GM18498 (cell line): ENCODE measurements at regions not wholly inside any gene's neighbourhood (a gene's known extent, or its start where the extent isn't known, plus 50 kb on each side); places are given as distances from the start of the nearest gene placed in this dataset.

Experiments
- ATAC-seq: cut with Tn5 transposase; IDR thresholded peaks from one replicate; pipeline ENCODE4 v1.9.1; 2021; ENCODE audit warnings: mild to moderate bottlenecking, moderate library complexity; ENCODE audit not compliant: unreplicated experiment

DNA sequence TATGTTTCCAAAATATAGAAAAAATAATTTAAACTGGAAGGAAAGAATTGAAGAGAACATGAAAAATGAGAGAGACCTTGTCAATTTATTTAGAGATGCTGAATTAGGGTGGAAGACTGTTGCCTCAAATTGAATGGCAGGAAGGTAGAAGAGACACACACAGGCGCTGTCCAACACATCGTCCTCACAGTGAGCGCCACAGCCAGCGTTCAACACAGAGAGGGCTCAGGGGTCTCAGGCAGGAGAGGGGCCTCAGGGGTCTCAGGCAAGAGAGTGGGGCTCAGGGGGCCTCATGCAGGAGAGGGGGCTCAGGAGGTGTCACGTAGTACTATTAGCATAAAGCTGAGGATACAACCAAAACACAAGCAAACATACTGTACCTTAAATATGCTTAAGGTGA, 65.7 kb downstream of the TMEM18 start:
- ATAC-seq = no peak

DNA sequence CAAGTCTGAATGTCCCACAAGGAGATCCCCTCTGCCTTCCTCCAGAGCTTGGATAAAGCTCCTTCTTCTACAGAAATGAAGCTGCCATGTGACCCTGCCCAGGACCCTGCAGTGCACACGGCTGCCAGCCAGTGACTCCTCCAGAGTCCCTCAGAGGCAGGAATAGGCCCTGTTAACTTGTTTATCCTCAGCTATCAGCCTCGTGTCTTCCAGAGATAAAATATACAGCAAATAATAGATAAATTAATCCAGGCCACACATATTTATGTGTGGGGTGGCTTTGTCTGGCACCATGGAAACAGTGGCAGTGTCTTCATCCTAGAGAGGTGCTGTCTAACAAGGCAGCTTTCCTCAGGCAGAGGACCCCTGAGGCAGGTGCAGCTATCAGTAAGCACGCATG, 66.7 kb downstream of the TMEM18 start:
- ATAC-seq = no peak

DNA sequence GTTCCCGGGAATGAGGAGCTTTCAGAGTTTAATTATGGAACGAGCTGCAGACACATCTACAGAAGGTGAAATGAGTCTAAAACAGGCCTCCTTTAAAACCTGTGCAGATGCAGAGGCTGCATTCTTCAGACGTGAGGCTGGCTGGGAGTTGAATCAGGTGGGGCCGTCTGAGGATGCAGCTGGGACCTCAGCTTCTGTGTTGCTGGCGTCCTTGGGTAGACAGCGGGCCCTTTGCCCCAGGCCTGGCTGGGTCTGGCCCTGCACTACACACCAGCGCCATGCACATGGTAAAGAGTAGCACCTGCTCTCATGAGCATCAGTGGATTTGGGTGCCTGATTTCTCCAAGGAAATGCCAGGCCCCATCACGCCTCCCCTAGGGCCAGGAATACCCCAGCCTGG, 67.3 kb downstream of the TMEM18 start:
- ATAC-seq = no peak

DNA sequence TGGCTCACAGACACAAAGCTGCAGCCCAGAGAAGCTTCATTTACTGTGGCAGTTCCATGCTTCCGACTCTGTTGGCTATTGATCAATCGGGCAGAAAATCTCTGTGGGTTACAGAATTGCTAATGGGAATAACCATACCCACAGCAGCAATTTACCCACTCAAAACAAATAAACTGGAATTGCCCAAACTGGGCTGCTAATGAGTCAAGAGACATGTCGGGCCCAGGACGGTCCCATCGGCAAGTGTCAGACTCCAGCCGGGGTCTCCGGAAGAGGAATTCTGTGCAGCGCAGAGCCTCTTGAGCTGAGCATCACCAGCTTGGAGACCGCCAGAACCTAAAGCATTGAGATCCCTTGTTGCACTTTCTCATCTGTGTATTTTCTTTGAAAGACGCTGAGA, 67.8 kb downstream of the TMEM18 start:
- no peak for ATAC-seq

DNA sequence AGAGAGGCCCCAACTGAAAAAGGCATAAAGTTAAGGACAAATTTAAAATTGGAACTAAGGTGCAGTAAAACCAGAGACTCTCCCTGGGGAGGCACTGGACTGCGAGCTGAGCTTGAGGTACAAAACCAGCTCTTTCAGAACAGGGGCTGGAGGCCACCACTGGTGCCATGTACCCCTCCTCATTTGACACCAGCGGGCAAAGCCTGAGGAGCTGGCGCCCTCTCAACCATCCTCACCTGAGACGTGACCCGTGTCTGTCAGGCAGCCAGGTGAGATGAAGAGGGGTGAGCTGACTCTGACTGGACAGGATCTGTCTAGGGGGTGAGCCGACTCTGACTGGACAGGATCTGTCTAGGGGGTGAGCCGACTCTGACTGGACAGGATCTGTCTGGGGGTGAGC, 68.5 kb downstream of the TMEM18 start:
- no peak for ATAC-seq

DNA sequence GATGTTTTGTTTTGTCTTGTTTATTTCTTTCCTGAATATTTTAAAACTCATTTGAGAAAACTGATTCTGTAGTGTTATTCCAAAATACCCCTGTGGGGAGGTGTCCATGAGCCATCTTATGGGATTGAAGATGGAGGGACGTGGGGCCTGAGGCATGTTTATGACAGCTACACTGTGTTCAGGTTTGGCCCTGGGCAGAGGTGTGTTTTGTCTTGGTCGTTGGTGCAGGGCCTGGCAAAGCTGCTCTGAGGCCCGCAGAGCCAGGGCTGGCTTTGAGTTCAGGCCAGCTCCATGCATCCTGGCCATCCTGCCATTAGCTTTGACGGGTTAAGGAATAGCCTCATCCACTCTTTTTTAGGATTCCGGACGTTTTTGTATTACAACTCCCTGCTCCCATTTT, 68.9 kb downstream of the TMEM18 start:
- ATAC-seq = no peak

DNA sequence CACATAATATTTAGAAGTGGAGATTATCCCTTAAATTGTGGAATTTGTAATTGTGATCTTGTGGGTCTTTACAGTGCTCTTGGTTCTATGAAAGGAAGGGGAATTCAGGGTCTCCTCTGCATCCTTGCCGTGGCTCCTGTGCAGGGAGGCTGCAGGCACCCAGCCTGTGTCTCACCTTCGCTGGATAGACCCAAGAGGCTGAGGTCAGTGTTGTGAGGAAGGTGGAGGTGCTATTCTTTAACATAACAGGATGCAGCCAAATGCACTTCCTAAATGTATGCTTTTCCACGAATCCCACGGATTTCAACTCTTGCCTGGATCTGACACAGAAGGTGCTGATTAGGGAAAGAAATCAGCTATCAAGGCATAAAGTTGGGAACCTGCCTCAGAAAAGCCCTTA, 69.5 kb downstream of the TMEM18 start:
- ATAC-seq = no peak

DNA sequence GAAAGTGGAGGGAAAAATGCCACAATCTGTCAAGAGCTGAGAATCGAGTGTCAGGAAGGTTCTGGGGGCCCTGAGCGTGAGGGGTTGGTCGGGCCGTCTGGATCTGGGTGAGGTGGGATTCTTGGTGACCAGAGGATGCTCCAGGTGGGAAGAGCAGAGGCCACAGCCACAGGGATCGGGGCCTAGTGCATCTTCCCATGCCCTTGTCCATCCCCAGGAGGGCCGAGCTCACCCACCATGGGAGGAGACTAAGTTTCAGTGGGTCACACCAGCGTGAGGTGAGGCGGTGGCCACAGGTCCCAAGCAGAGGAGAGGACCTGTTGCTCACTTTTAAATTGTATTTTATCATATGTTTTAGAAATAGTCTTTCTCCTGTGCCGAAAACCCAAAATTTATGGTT, 70.0 kb downstream of the TMEM18 start:
- ATAC-seq = no peak

DNA sequence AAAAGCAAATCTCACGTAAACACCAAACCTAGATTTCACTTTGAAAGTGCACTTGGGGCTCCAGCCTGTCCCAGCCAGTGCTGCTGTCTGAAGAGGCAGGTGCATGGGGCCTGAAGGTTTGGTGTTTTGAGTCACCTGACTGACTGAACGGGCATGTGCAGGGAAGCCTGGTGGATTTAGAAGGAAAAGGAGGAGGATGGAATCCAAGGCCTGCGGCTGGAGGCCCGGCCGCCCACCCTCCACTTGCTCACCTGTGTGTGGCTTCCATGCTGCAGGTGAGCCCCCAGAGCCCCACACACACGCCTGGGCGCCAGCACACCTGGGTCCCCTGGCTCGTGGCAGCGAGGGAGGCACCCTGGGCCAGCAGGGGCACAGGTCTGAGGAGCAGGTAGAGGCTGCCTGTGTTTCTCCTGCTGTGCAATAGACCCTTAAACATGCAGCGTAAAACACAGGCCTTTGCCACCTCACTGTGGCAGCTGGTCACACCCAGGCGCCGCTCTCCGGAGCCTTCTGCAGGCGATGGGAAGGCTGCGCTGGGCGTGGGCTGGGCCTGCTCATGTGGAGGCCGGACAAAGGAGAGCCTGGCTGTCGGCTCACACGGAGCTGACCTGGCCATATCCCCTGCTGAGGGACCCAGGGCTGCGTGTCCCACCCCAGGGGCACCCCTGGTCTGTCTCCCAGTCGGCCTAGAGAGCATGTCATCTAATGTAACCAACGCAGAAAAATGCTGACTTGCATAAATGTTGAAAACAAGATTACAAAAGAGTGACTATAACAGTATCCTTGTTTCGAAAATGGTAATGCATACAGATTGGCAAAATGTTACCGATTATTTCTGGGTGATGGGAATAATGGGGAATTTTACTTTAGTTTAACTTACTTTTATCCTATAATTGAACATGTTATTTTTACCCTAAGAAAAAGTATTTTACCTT, 71.3 kb downstream of the TMEM18 start:
- no peak for ATAC-seq

DNA sequence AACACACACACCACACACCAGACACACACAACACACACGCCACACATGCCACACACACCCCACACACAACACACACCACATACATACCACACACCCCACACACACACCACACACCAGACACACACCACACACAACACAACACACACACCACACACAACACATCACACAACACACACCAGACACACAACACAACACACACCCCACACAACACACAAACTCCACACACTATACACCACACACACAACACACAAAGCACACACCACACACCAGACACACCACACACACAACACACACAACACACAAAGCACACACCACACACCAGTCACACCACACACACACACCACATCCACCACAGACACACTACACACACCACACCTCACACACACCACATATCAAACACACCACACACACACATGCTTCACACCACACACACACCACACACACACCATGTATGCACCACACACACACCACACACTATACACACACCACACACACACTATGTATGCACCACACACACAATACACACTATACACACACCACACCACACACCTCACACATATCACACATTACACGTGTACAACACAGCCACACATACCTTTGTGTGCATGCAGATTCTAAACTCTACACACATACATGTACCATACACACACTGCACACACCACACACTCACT, 72.2 kb downstream of the TMEM18 start:
- no peak for ATAC-seq

DNA sequence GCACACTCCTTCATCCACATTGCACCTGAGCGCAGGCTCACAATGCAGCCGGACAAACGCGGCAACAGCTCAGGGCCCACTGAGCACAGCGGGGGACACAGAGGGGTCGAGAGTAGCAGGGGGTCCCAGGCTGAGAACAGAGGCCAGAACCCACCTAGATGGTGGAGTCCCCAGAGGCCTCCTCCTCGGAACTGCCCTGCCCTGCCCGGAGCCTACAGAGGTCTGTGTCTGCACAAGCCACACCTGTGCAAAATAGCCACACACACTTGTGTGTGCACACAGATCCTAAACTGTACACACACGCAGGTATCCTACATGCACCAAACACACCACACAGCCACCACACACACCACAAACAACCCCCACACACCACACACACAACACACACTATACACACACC, 72.8 kb downstream of the TMEM18 start:
- no peak for ATAC-seq

DNA sequence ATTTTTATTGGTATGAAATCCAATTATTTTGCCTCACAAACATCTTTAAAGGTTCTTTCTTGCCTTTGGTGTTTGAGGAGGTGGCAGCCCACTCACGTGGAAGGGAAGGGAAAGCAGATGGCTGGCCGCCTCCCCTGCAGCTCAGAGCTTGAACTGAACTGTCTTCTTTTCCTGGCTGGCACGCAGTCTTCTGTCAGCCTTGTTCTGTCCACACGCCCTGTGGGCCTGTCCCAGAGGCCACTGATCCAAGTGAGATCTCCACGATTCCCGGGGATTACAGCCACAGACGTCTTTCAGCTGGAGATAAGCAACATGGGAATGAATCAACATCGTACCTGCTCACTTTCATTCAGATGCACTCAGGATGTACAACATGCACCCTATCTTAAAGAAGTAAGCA, 73.3 kb downstream of the TMEM18 start:
- ATAC-seq = no peak

DNA sequence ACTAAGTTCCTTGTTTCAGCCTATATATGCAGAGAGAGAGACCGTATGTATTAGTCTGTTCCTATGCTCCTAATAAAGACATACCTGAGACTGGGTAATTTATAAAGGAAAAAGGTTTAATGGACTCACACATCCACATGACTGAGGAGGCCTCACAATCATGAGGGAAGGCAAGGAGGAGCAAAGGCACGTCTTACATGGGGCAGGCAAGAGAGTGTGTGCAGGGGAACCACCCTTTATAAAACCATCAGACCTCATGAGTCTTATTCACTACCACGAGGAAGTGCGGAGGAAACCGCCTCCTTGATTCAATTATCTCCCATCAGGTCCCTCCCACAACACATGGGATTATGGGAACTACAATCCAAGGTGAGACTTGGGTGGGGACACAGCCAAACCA, 73.8 kb downstream of the TMEM18 start:
- ATAC-seq = no peak

DNA sequence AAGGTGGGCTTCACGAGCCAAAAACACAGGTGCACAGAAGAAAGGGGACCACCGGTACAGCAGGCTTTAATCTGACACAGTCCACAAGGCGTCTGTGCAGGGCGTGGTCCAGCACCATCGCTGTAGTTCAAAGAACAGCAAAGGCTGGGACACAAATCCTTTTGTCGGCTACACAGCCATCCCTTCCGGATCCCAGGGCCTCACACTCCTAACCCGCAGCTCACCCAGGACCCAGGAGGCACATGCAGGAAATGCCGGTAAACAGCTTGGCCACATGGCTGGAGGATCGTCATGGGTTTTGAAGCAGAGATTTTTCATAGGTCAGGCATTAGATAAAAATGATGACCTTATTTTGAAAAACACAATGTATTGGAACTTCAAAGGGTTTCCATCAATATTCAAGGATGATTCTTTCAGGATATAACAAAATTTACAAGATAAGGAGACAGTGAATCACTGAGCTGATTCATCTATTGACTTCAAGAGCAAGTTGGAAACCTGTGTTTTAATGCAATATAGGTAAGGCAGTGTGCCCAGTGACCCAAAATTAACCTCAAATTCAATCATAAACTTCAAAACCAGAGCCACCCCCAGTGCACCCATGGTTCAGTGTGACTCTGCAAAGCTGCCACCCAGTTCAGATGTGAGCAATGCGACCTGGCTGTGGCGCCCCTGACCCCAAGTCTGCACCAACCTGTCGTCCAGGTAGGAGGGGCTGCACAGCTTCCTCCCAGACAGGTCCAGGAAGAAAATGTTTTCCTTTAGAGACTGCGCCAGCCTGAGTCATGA, 74.4 kb downstream of the TMEM18 start:
- no peak for ATAC-seq

DNA sequence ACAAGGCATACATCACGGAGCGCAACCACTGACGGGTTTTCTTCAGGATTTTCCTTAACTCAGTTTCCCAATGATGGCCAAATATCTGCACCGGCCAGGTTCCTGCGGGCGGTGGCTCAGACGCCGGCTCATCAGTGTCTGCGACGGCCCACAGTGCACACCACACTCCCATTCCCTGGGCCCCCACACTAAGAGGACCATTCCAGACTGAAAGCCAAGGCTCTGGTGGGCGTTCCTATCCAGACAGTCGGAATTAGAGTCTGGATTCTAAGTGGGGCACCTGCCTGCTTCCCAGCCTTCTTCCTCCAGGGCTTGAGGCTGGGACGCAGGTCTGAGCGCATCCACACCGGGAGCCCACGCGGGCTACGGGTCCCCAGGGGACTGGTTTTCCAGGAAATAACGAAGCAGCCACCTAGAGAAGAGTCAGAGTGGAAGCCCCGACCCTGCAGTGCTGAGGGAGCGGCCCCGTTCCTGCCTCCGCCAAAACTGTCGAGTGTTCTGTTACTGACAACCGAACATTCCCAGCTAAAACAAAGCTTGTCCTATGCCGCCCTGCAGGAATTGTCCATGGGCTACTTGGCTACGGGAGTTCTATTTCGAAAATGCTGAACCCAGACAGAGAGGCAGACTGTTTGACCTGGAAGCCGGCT, 75.3 kb downstream of the TMEM18 start:
- ATAC-seq = no peak

DNA sequence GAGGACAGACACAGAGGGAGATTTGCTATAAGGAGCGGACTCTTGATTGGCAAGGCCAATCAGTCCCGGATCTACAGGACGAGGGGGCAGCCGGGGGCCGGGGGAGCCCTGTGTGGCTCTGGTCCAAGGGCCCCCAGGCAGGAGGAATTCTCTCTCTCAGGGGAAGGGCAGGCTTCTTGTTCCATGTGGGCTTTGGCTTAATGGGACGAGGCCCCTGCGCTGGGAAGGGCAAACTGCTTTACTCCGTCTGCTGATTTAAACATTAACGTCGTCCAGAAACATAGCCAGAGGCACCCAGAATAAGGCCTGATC, 75.9 kb downstream of the TMEM18 start:
- no peak for ATAC-seq

DNA sequence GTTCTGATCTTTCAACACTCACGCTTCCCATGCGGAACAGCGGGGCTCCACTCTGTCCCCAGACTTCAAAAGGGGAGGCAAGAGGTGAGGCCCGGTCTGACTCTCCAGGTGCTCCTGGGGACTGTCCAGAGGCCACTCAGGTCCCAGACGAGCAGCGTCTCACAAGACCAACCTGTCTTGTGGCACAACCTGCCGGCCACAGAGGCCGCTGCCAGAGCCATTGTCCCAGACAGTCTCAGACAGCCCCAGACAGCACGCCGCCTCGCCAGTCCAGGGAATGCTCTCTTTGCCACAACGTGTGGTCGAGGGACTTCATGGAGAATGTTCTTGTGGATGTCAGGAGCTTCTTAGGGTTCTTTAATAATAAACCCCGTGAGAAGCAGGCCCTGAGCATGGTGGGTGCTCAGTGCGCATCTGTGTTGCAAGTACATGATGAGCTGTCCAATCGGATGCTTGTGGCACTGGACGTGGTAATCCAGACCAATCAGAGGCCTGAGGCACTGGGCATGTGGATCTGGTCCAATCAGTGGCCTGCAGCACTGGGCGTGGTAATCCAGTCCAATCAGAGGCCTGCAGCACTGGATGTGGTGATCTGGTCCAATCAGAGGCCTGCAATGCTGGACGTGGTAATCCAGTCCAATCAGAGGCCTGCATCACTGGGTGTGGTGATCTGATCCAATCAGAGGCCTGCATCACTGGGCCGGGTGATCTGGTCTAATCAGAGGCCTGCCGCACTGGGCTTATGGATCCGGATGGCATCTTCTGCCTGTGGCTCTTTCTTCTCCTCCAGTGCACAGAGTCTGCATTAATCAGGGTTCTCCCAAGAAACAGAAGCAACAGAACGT, 76.4 kb downstream of the TMEM18 start:
- no peak for ATAC-seq

DNA sequence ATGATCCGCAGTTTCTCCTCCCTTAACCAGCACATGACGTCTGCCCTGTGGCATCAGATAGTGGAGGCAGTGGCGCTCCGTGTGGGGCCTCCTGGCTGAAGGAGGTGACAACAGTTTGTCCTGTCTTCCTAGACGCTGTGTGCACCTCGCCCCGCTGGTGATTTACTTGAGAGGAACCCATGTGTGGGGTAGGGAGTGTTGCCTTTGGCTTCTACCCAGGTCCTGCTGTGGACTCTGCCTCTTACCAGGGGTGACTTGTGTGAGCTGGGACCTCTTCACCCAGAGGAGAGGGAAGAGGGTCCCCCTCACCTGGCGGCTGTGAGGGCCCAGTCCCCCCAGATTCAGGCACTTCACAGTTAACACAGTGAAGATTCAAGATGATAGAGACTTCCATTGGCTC, 77.6 kb downstream of the TMEM18 start:
- no peak for ATAC-seq

DNA sequence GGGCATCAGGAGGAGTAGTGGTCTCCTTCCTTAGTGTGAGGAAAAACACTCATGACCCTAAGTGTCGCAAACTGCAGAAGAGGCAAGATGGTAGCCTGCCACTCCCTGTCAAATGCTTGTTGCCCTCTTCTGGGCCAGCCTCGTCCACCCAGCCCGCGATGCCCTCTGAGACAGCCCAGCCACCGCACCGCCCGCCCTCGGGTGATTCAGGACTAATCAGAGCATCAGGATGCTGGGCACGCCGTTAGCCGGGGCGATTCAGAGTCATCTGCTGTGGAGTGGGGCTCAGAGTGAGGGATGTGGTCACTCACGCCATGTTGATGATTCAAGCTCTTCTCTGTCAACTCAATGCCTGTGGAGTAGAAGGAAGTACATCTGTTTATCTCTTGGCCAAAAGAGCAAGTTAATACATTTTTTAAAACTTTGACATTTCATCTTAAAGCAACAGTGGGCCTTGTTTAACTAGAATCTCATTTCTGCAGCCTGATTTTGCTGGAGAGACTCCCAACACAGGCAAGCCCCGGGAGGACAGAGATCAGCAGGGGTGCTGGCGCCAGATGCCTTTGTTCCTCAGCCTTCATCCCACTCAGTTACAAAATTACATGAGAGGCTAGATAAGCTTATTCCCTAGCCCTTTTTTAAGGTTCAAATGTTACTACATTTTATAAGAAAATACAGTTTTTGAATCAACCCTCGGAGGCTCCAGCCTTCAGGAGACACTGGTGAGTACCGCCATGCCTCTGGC, 79.0 kb downstream of the TMEM18 start:
- ATAC-seq = no peak
